ENCODE measurements at regions not wholly inside any gene's neighbourhood (a gene's known extent, or its start where the extent isn't known, plus 50 kb on each side); places are given as distances from the start of the nearest gene placed in this dataset.

DNA sequence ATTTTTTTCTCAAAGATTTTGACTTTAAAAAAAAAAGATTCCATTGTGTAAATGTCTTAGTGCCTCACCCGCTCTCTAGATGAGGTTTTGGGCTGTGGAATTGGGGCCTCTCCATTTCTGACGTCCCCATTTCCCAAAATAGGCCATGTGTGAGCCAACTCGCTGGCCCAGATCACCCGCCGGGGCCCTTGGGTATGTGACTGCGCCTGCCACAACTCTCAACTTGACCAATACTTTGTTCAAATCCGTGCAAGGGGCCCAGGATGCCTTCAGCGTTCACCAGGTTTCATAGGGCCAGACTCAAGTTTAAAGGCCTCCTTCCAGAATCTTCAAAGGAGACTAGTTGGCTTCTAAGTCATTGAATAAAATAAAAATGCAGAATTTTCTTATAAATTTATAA lies 96.0 kb downstream of the DHCR7 start:
- DNase-seq (ENCODE audit: low read depth, low spot score), result no peak
- H3K27me3 ChIP-seq (ENCODE audit: control insufficient read depth, extremely low read depth, insufficient read depth, low read length), result peaks cover 8% of the 10 kb centered on the region
- H3K9me3 ChIP-seq (ENCODE audit: control insufficient read depth, low read depth, low read length), result no peaks in the 10 kb centered on the region
- H3K36me3 ChIP-seq (ENCODE audit: control insufficient read depth in 2 of 2, extremely low read depth in 1 of 2, insufficient read depth in 2 of 2, low read length in 2 of 2), result no peaks in the 10 kb centered on the region
- dilution Hi-C loops (cut with MboI; ENCODE audit: extremely low pct_ligation_motif_present, low sequenced_read_pairs), result no loop called here
- H2AFZ ChIP-seq (ENCODE audit: control insufficient read depth, low read length), result no peak overlapping the region
- no peak overlapping the region for H3K4me3 ChIP-seq (ENCODE audit: control insufficient read depth in 2 of 3, extremely low read depth in 1 of 3, insufficient read depth in 2 of 3, low read depth in 1 of 3, low read length in 3 of 3)
- H3K79me2 ChIP-seq (ENCODE audit: control insufficient read depth, insufficient read depth, low read length), result no peaks in the 10 kb centered on the region
- H3K27ac ChIP-seq (ENCODE audit: control insufficient read depth, insufficient read depth, low read length), result no peak overlapping the region
- TF ChIP-seq, protein P1, sequence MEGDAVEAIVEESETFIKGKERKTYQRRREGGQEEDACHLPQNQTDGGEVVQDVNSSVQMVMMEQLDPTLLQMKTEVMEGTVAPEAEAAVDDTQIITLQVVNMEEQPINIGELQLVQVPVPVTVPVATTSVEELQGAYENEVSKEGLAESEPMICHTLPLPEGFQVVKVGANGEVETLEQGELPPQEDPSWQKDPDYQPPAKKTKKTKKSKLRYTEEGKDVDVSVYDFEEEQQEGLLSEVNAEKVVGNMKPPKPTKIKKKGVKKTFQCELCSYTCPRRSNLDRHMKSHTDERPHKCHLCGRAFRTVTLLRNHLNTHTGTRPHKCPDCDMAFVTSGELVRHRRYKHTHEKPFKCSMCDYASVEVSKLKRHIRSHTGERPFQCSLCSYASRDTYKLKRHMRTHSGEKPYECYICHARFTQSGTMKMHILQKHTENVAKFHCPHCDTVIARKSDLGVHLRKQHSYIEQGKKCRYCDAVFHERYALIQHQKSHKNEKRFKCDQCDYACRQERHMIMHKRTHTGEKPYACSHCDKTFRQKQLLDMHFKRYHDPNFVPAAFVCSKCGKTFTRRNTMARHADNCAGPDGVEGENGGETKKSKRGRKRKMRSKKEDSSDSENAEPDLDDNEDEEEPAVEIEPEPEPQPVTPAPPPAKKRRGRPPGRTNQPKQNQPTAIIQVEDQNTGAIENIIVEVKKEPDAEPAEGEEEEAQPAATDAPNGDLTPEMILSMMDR (optimal IDR thresholded peaks at IDR 0.05 in 1 of 3, IDR thresholded peaks at IDR 0.05 in 1 of 3, conservative IDR thresholded peaks at IDR 0.05 in 1 of 3; ENCODE audit: extremely low read depth in 1 of 3, insufficient read depth in 2 of 3, low read length in 3 of 3), result no peak
- TF ChIP-seq EZH2 (IDR thresholded peaks at IDR 0.05; ENCODE audit: low read length), result no peak
- H3K9me1 ChIP-seq (ENCODE audit: control insufficient read depth, extremely low read depth, insufficient read depth, low read length), result no peaks in the 10 kb centered on the region
- no peak for FAIRE-seq
- no peak overlapping the region for H3K9ac ChIP-seq (ENCODE audit: control insufficient read depth, extremely low read depth, insufficient read depth, low read length)
- no peaks in the 10 kb centered on the region for H3K4me1 ChIP-seq (ENCODE audit: control insufficient read depth, extremely low read depth, insufficient read depth, low read length)
- H4K20me1 ChIP-seq (ENCODE audit: control insufficient read depth, extremely low read depth, insufficient read depth, low read length), result no peaks in the 10 kb centered on the region
- no peak overlapping the region for H3K4me2 ChIP-seq (ENCODE audit: control insufficient read depth, extremely low read depth, insufficient read depth, low read depth, low read length)

DNA sequence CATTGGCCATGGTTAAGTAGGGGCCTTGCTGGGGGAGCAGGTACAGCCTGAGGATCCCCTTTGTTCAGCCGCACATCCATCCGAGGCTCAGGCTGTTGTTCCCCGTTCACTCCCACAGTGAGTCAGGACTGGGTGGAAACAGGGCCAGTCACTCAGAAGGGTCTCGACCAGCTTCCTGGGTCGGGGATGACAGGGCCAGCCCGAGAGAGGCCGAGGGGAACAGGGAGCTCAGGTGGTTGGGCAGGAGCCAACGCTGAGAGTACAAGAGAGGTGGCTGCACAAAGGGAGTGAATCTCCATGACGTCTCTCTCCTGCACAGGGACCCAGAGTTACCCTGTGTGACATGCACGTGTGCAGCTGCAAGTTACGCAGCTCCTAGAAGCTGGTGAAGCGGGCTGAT lies 97.2 kb upstream of the SHANK2 start:
- FAIRE-seq (no peak), DNase-seq (ENCODE audit: low read depth, low spot score) (no peak)
- dilution Hi-C loops (cut with MboI; ENCODE audit: extremely low pct_ligation_motif_present, low sequenced_read_pairs), result no loop called here
- H3K9me1 ChIP-seq (ENCODE audit: control insufficient read depth, extremely low read depth, insufficient read depth, low read length), result no peaks in the 10 kb centered on the region
- H2AFZ ChIP-seq (ENCODE audit: control insufficient read depth, low read length), result no peak overlapping the region
- no peak overlapping the region for H3K9ac ChIP-seq (ENCODE audit: control insufficient read depth, extremely low read depth, insufficient read depth, low read length)
- peaks cover 11% of the 10 kb centered on the region for H3K27me3 ChIP-seq (ENCODE audit: control insufficient read depth, extremely low read depth, insufficient read depth, low read length)
- no peaks in the 10 kb centered on the region for H3K9me3 ChIP-seq (ENCODE audit: control insufficient read depth, low read depth, low read length)
- no peaks in the 10 kb centered on the region for H3K36me3 ChIP-seq (ENCODE audit: control insufficient read depth in 2 of 2, extremely low read depth in 1 of 2, insufficient read depth in 2 of 2, low read length in 2 of 2)
- H3K4me1 ChIP-seq (ENCODE audit: control insufficient read depth, extremely low read depth, insufficient read depth, low read length), result no peaks in the 10 kb centered on the region
- H3K4me2 ChIP-seq (ENCODE audit: control insufficient read depth, extremely low read depth, insufficient read depth, low read depth, low read length), result no peak overlapping the region
- no peaks in the 10 kb centered on the region for H4K20me1 ChIP-seq (ENCODE audit: control insufficient read depth, extremely low read depth, insufficient read depth, low read length)
- TF ChIP-seq, protein P1 (optimal IDR thresholded peaks at IDR 0.05 in 1 of 3, IDR thresholded peaks at IDR 0.05 in 1 of 3, conservative IDR thresholded peaks at IDR 0.05 in 1 of 3; ENCODE audit: extremely low read depth in 1 of 3, insufficient read depth in 2 of 3, low read length in 3 of 3), result no peak
- no peak for TF ChIP-seq EZH2 (IDR thresholded peaks at IDR 0.05; ENCODE audit: low read length)
- H3K4me3 ChIP-seq (ENCODE audit: control insufficient read depth in 2 of 3, extremely low read depth in 1 of 3, insufficient read depth in 2 of 3, low read depth in 1 of 3, low read length in 3 of 3), result no peak overlapping the region
- H3K27ac ChIP-seq (ENCODE audit: control insufficient read depth, insufficient read depth, low read length), result no peak overlapping the region
- H3K79me2 ChIP-seq (ENCODE audit: control insufficient read depth, insufficient read depth, low read length), result no peaks in the 10 kb centered on the region
